Jurkat, Clone E6-1 (cell line): ENCODE measurements at regions not wholly inside any gene's neighbourhood (a gene's known extent, or its start where the extent isn't known, plus 50 kb on each side); places are given as distances from the start of the nearest gene placed in this dataset.
"Not testable (repeated sequence)": the region's sequence is repeated elsewhere in the genome, so short reads cannot be mapped to it uniquely, and the experiment has no call there.

Source experiments
- DNase-seq: peaks from one replicate; pipeline ENCODE4 v3.0.0-alpha.2; 2011; ENCODE audit warnings: low read depth, low spot score
- H3K4me3 ChIP-seq: 2 replicates; pipeline ENCODE4 v1.5.1; 2011; ENCODE audit warnings: mild to moderate bottlenecking, low read length, control low read depth, moderate library complexity

GRCh38 chr6:168995526-168996355 lies 257.9 kb downstream of the THBS2 start:
- DNase-seq = no peak
- H3K4me3 ChIP-seq = no peak overlapping the region

- H3K4me3 ChIP-seq = no peak overlapping the region
- DNase-seq = no peak
These were observed 258.7 kb downstream of the THBS2 start for GRCh38 chr6:168994956-168995355.

GRCh38 chr6:168992446-168993144 lies 261.1 kb downstream of the THBS2 start:
- H3K4me3 ChIP-seq = no peak overlapping the region
- no peak for DNase-seq

DNA sequence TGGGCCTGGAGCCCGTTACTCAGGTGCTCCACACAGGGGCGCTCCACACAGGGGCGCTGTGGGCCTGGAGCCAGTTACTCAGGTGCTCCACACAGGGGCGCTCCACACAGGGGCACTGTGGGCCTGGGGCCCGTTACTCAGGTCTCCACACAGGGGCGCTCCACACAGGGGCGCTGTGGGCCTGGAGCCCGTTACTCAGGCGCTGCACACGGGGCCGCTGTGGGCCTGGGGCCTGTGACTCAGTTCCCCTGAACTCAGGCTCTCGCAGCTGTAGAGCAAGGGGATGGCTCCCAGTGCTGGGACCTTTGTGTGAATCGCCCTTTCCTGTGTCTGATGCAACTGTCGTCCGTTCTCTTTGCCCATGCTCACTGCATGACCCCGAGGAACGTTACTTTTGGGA lies 262.0 kb downstream of the THBS2 start:
- DNase-seq, H3K4me3 ChIP-seq: not testable (repeated sequence)

DNA sequence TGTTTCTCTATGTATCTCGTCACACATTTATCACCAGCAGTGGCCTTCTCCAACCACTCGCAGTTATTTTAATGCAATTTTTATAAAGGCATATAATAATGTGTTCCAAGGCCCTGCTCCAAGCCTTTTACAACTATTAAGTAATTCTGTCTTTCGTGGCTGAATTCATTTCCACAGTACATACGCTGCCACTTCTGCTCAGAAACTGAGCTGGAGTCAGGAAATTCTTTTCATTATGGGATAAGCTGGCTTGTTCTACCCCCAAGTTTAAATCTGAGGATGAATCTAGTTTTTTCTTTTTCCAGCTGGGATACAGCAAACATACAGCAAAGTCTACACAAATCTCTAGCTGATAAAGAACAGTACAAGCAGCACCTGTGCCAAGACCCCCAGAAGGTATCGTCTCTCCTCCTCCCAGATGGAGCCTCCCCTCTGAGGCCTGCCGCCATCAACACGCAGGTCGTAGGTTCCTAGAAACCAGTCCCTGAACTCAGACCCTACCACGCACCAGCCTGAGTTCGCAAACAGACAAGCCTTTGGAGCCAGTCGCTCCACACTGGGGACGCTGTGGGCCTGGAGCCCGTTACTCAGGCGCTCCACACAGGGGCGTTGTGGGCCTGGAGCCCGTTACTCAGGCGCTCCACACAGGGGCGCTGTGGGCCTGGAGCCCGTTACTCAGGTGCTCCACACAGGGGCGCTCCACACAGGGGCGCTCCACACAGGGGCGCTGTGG lies 263.5 kb downstream of the THBS2 start:
- H3K4me3 ChIP-seq = no peak overlapping the region
- DNase-seq = no peak

DNA sequence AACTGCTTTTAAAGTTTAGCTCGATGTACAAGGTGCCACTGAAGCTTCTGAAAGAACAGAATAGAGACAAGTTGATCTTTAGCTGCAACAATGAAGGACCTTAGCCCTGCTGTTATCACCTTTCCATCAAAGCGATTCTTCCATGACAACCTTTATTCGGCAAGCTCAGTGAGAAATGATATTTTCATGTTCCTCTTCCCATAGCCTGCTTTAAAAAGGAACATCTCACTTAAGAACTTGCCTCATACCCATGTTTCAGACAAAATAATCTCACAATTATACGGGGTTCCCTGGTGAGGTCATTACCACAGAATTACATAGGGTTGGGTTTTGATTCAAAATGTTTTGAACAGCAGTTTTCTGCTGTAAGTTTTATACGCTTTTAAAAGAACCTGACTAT lies 264.2 kb downstream of the THBS2 start:
- DNase-seq = no peak
- no peak overlapping the region for H3K4me3 ChIP-seq

DNA sequence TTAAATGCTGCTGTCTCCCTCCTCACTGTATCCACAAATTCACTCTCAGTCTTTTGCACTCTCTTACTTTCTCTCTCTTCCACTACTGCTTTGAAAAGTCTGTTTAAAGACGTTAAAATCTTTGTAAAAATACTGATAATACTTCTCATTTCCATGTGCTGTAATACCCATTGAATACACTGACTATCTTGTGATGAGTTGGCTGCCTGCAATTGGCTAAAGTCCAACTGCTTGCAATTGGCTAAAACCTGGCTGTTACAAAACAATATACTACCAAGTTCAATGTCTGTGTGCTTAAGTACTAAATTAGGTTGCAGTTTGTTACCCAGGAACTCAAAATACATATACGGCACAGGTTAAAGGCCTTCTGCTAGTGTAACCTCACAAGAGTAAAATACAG lies 264.8 kb downstream of the THBS2 start:
- no peak for DNase-seq
- no peak overlapping the region for H3K4me3 ChIP-seq

GRCh38 chr6:168988280-168988679 lies 265.4 kb downstream of the THBS2 start:
- no peak for DNase-seq
- H3K4me3 ChIP-seq = no peak overlapping the region

DNA sequence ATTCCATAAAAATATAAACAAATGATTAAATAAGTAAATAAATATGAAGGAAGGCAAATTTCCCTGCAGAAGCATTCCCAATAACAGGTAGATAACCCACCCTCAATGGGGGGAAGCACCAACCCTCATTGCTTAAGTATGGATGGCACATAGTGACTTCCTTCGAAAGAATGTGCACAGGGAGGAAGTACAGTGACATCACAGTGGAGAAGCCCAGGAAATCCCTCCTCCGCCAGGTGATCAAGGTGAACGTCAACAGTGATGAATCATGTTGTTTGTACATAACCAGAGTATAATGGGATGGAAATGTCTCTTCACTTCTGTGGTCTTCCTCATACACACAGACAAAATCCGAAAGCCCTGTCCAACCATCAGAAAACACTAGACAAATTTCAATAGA lies 267.9 kb downstream of the THBS2 start:
- no peak for DNase-seq
- no peak overlapping the region for H3K4me3 ChIP-seq

GRCh38 chr6:168983925-168984324 lies 269.7 kb downstream of the THBS2 start:
- H3K4me3 ChIP-seq = no peak overlapping the region
- no peak for DNase-seq

DNA sequence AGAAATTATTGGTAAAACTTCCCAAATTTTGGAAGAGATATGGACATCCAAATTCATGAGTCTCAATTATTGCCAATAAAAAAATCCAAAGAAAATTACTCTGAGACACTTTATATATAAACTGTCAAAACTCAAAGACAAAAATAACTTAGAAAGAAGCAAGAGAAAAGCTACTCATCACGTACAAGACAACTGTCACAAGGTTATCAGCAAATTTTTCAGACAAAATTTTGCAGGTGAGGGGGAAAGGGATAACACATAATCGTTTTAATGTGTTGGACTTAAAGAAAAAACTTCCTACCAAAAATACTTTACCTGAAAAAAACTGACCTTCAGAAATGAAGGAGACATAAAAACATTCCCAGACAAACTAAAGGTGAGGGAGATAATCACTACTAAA lies 272.5 kb downstream of the THBS2 start:
- DNase-seq = no peak
- H3K4me3 ChIP-seq = no peak overlapping the region

DNA sequence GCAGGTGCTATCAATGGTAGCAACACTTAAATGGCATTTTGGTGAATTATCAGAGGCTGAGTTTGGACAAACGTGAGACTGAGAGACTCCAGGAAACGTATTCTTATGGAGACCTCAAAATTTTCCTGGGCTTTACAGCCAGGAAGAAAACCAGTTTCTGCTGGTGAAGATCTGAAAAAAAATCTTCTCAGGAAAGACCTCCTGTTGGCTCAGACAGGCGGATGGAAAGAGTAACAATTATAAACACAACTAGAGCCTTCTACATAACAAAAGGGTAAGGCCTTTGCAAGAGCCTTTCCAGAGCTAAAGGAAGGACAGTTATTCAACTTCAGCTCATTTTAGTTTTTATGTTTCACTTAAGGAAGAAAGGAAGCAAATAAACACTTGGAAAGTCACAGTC lies 274.4 kb downstream of the THBS2 start:
- DNase-seq = no peak
- H3K4me3 ChIP-seq = no peak overlapping the region

DNA sequence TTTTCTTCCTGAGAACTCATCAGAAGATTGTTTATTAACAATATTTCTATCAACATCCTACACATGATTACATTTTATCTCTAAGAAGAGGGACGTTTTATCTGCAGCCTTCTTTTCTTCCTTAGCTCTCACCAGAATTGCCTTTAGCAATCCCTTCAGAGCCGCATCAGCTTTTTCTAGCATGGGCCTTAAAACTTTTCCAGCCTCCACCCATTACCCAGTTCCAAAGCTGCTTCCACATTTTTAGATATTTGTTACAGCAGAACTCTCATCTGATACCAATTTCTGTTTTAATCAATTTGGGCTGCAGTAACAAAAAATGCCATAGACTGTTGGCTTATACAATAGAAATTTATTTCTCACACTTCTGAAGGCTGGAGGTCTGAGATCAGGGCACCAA lies 281.5 kb downstream of the THBS2 start:
- DNase-seq = no peak
- H3K4me3 ChIP-seq = no peak overlapping the region

DNA sequence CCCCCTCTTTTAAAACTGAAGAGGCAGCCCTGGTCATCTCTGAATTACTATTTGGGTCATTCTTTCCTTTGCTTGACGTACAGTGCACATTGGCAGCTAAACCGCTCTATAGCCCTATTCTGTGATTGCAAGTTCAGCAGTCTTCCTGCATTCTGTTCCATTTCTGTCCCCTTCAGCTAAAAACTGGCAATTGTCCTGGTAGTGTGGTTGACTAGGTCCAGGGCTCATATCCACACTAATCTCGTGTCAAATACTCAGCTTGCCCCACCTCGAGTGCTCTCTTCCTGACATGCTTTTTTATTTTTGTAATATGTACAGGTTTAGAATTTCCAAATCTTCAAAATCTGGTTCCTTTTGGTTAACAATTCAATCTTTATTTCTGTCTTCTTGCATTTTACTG lies 282.1 kb downstream of the THBS2 start:
- H3K4me3 ChIP-seq = no peak overlapping the region
- no peak for DNase-seq

DNA sequence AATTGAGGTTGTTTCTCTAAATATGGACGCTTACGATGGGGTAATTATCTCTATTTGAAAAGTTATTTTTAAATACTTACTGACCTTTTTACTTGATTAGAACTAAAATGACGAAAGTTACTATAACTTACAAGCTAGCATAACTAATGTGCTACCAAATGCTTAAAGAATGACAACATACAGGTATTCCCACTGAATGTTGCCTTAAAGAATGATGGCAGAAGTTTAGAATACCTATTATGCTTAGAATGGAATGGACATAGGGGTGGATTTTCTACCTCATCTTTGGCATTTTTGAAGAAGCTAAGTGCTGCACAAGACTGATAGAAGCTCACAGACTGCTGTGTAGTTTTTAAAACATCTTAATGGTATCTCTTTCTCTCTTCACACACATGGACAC lies 284.8 kb downstream of the THBS2 start:
- no peak overlapping the region for H3K4me3 ChIP-seq
- no peak for DNase-seq

DNA sequence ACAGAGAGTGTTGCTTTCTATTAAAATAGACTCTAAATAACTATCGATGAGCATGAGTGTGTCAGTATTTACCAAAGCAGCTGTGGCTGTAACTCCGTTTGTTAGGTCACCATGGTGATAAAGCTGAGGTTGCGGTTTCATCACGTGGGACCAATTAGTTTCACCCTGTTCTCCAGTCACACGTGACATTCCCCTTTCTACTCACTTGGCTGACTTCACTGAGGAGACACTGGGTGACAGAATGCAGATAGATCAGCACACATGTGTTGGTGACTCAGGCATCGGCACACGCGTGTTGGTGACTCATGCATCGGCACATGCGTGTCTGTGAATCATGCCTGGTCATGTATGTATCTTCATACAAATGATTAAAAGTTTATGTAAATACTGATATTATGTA lies 285.4 kb downstream of the THBS2 start:
- H3K4me3 ChIP-seq = no peak overlapping the region
- peak; percentile 58 for DNase-seq

DNA sequence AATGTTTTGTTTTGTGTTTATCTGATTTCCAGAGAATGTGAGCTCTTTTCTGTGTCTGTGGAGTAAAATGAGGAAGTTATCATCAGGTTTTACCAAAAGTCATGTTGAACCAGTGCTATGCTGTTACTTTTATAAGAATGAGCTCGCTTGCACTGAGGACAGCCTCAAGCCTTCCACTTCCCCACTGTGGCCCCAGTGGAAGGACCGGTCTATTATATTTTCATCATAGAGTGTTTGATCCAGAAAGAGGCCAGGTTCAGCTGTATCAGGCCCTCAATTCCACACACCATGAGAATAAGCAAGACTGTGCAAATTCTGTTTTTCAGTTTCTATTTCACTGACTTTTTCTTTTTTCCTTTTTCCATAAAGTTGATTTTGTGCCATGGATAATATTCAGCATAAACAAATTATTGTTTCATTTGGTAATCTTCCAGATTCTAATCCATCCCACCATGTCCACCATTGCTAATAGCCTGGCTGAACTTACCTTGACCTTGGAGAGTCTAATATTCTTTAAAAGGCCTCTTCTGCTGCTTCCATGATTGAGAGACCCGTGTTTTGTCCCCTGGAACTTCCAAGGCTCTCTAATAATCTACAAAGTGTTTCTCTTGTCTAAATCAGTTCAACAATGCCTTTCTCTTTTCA lies 286.2 kb downstream of the THBS2 start:
- no peak for DNase-seq

GRCh38 chr6:168964138-168964835 lies 289.4 kb downstream of the THBS2 start:
- no peak overlapping the region for H3K4me3 ChIP-seq
- DNase-seq = no peak

More for the DNA sequence above, 286.2 kb downstream of the THBS2 start:
- no peak overlapping the region for H3K4me3 ChIP-seq

GRCh38 chr6:168962886-168963285 lies 290.8 kb downstream of the THBS2 start:
- H3K4me3 ChIP-seq = no peak overlapping the region
- DNase-seq = no peak
